ENCODE measurements at regions not wholly inside any gene's neighbourhood (a gene's known extent, or its start where the extent isn't known, plus 50 kb on each side); places are given as distances from the start of the nearest gene placed in this dataset.
A peak's percentile ranks its signal among the peaks of the same experiment; 100 is the strongest.

- H2AFZ ChIP-seq (ENCODE audit: low read length) = peak overlapping the region; percentile 30
- no peaks in the 10 kb centered on the region for H3K27me3 ChIP-seq (ENCODE audit: control insufficient read depth in 1 of 2, insufficient read depth in 2 of 2, low read length in 2 of 2)
- H3K36me3 ChIP-seq (replicated peaks in 1 of 2; ENCODE audit: control insufficient read depth in 1 of 2, insufficient read depth in 2 of 2, low read length in 2 of 2) = no peaks in the 10 kb centered on the region
- WGBS (ENCODE audit: low lambda C conversion rate) = 11% methylated on average over 8 of the region's 8 CpGs
- no peaks in the 10 kb centered on the region for H3K4me1 ChIP-seq (ENCODE audit: insufficient read depth, low read length)
- FAIRE-seq (peak; percentile 60), DNase-seq (ENCODE audit: low spot score) (peak; percentile 75), ATAC-seq (peak; percentile 98)
- CTCF ChIA-PET (ENCODE audit: low intra/inter-chr PET ratio, low total read pairs) = interaction anchor here (1.7 kb wide), 1 partner anchor 298 kb away, joined by 12 read pairs; no protein-coding TSS in a partner anchor
- in situ Hi-C loops (cut with HindIII; ENCODE audit: extremely low pct_ligation_motif_present, low pct_unique_long_range_greater_than_20kb) (loop anchor here (10.0 to 25.0 kb wide), 3 partner anchors 301 to 1728 kb away; no protein-coding TSS in a partner anchor), intact Hi-C loops (cut with micrococcal nuclease; ENCODE audit: unreplicated experiment) (loop anchor here (1.0 to 5.0 kb wide), 3 partner anchors 298 to 1733 kb away; no protein-coding TSS in a partner anchor)
- H3K9ac ChIP-seq (ENCODE audit: insufficient read depth, low read depth, low read length) = no peak overlapping the region
- no TSS peak for BruUV-seq (replicated peaks)
- POLR2A ChIA-PET = no interaction called here
- TF ChIP-seq ZNF317 (CRISPR knock-in tag; IDR thresholded peaks at IDR 0.05) (no peak), SMC3 (IDR thresholded peaks at IDR 0.05; ENCODE audit: low read length) (peak; percentile 68), ARID3A (IDR thresholded peaks at IDR 0.05; ENCODE audit: low read depth, low read length) (peak; percentile 60; the same call in 1 of the 2 replicates), ZNF572 (CRISPR knock-in tag; IDR thresholded peaks at IDR 0.05) (no peak), GRHL1 (CRISPR knock-in tag; conservative IDR thresholded peaks at IDR 0.05) (no peak), MAZ (IDR thresholded peaks at IDR 0.05; ENCODE audit: borderline replicate concordance, low read depth, low read length) (no peak), MAZ (CRISPR knock-in tag; IDR thresholded peaks at IDR 0.05; ENCODE audit: low read depth) (no peak), STAG1 (CRISPR knock-in tag; IDR thresholded peaks at IDR 0.05) (peak; percentile 49), MIXL1 (CRISPR knock-in tag; IDR thresholded peaks at IDR 0.05) (0 out of 2 replicates have a peak, but pooled peaks have one; percentile 17), ZFP37 (CRISPR knock-in tag; IDR thresholded peaks at IDR 0.05; ENCODE audit: borderline replicate concordance) (no peak), CTCF (CRISPR knock-in tag; IDR thresholded peaks at IDR 0.05) (peak; percentile 63)
- peak overlapping the region; percentile 49 for H3K4me2 ChIP-seq (ENCODE audit: low read depth, low read length)
- H3K27ac ChIP-seq (ENCODE audit: extremely low read length, insufficient read depth, low read length) = no peak overlapping the region
- no peaks in the 10 kb centered on the region for H3K9me3 ChIP-seq (ENCODE audit: low read length)
- H3K4me3 ChIP-seq (replicated peaks in 1 of 3; ENCODE audit: insufficient read depth in 1 of 3, low read depth in 2 of 3, low read length in 3 of 3) = no peak overlapping the region
- no peaks in the 10 kb centered on the region; the same call in 1 of the 2 replicates for H4K20me1 ChIP-seq (ENCODE audit: insufficient read depth, low read length)
- no peaks in the 10 kb centered on the region for H3K79me2 ChIP-seq (ENCODE audit: insufficient read depth, low read length)
Observed at GRCh38 chr7:15015545-15016314, 113.2 kb upstream of the DGKB start.

All from HepG2 (cell line).